Right hindlimb (tissue), 1 donor: ENCODE measurements at regions not wholly inside any gene's neighbourhood (a gene's known extent, or its start where the extent isn't known, plus 50 kb on each side); places are given as distances from the start of the nearest gene placed in this dataset.

ENCODE experiments used
- DNase-seq: peaks from one replicate; pipeline ENCODE4 v3.0.0-alpha.2; 2018

DNA sequence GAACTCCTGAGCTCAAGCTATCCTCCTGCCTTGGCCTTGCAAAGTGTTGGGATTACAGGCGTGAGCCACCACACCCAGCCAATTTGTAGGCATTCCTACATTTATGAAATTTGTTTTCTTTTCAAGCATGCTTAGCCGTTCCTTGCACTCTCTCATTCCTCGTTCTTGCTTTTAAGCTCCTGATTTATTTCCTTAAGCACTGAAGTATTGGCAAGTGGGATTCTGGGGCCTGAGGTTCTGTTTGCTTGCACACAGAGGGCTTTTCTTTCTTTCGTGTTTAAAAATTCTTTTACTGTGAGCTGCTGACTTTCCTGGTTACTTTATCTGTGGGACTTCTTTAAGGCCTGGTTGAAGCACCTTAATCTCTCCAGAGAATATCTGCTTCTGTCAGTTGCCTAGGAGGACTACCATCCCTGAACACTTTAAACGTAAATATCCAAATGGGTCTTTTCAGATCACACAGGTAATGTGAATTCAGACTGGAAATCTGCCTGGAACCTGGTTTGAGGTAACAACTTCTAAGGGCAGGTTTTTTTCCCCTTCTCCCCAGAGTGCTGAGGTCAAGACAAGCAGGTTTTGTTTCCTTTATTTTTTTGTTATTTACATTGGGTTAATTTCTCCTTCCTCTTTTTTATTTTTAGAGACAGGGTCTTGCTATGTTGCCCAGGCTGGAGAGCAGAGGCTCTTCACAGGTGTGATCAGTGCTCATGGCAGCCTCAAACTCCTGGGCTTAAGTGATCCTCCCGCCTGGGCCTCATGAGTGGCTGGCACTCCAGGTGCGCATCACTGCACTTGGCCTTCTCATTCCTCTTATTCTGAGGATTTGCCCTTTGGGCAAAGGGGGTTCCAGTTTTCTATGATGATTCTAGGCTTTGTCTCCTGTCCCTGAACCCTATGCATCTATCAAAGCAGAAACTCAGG is 102.9 kb downstream of the PFKFB3 start:
- DNase-seq: no peak

DNA sequence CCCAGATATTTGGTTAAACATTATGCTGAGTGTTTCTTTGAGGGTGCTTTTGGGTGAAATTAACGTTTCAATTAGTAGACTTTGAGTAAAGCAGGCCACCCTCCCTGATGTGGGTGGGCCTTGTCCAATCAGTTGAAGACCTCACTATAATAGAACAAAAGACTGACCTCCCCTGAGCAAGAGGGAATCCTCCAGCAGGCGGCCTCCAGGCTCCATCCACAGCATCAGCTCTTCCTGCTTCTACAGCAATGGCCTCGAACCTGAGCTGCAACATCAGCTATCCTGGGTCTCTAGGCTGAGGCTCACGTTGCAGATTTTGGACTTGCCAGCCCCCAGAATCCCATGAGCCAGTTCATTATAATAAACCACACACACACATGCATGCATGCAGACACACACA is 104.2 kb downstream of the PFKFB3 start:
- no peak for DNase-seq

DNA sequence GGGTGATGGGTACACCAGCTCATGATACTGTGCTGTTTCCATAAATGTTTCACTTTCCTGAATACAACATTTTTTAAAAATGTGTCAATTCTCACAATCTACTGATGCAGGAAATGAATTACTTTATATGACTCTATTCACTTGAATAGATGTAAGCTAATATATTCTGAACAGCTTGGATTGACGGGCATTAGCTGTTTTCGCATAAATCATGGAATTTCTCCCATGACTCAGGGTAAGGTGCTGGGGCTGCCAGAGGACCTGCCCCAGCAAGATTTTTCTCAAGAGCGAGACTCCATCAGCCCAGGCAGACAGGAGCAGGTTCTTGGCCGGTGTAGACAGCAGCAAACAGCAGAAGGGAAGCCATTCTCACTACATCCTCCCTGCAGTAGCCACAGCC is 107.1 kb downstream of the PFKFB3 start:
- no peak for DNase-seq

DNA sequence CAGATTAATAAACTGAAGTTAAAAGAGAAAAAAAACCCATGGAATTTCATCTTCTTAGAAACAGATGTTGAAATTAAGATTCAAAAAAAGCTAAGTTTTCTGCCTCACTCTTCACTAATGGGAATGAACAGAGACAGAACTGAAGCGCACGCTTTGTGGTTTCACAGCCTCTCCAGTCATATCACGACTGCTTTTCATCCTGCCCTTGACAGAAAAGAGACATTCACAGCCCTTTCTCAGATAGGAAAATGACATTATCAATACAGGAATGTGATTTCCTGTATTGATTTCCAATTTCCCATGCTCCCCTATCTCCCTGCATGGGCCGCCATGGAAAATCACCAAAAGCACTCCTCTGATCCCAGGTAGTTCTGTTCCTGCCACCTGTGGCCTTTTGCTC is 108.2 kb downstream of the PFKFB3 start:
- DNase-seq: no peak

DNA sequence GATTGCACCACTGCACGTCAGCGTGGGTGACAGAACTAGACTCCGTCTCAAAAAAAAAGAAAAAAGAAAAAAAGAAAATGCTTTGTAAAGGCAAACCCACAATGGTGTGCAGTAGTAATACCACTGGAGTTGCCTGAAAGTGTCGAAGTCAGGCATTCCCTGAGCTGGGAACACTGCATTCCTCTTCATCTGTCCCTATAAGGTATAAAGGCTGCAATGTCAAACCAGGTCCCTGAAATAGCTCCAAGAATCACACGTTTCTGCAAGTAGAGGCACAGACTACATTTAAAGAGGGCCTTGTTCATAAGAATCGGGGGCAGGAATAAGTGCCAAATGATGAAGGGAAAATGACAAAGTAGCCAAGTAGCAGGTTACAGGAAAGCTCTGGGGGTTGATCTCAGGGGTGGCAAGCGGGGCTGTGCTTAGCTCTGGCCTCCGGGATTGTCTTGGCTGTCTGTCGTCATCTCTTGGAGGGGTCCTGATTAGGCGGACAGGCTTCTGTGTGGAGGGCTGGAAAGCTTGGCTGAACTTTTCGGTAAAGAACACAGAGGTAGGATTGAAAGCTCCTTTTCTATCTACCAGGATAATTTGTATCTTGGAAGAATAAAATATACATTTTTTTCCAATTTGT is 109.1 kb downstream of the PFKFB3 start:
- DNase-seq: no peak

DNA sequence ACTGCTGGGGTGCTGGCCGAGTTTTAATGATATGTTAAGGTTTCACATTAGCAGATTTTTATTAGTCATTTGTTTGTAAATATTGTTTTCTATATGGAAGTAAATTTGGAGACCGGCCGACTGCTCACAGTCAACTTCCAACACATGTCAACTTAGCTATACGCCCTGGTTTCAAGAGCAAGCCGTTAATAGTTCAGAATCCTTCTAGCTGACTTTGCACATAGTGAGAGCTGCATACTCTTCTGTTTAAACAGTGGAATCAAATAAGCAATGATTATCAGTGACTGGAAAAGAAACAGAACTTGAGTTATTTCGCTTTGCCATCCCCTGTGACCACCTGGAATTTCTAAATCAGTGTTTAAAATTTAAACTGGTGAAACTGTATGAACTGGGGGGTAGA is 109.9 kb downstream of the PFKFB3 start:
- no peak for DNase-seq

DNA sequence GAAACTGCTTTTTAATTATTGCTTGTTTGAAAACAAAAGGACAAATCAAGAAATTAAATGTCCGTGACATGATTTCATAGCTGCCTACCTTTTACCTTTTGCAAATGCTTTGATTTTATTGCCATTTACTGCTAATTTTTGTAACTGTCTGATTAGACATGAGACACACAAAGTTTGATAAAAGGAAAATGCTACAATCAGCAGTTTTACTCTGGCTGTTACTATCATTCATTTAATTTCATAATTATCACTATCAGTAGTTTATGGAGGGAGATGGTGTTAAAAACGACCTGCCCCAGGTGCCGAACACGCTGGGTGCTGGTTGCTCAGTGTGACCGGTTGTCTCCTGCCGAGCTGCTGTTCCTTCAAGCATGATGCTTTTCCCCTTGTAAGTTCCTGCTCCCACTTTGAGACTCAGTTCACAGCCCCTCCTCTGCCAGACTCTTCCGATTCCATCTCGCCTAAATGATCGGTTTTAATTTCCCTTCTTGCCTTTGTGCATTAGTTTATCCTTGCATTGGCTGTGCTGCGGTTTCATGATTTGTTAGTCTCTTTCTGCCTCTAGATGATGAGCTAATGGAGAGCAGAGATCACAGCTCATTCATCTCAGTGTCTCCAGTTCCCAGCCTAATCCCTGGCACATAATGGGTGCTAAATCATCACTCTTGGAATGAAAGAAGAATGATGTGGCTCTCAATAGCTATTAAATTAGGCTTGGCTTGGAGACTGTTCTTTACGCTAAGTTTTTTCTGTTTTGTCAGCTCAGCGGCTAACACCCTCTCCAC is 110.6 kb downstream of the PFKFB3 start:
- no peak for DNase-seq

DNA sequence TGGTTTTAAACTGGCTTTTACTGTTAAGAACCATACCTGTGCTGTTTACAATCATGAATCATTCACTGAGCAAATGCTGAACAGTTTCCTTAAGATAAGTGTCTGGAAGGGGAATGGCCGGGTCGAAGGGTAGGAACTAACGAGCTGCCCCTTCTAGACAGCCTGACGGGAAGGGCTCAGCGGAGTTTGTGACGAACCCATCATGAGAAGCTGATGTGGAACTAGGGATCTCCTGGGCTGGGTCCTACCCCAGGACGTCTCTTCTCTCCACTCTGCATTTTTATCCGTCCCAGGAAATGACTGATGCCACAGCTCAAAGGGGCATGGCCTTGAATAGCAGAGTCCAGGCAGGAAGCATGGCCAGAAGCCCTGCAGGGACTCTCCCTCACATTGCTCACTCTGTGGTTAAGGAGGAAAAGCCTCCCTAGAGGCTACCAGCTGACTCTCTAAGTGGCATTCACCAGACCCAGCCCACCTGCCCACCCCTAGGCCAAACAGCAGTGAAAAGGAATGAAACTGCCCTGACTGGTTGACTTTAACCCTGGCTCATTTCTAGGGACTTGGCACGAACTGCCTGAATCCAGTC is 112.0 kb downstream of the PFKFB3 start:
- no peak for DNase-seq

DNA sequence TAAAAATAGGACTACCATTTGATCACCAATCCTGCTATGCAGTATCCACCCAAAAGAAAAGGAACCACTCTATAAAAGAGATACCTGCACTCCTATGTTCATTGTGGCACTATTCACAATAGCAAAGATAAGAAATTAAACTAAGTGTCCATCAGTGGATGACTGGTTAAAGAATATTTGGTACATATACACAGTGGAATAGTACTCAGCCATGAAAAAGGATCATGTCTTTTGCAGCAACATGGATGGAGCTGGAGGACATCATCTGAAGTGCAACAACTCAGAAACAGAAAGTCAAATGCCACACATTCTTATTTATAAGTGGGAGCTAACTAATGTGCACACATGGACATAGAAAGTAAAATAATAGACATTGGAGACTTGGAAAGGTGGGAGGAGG is 116.4 kb downstream of the PFKFB3 start:
- no peak for DNase-seq

DNA sequence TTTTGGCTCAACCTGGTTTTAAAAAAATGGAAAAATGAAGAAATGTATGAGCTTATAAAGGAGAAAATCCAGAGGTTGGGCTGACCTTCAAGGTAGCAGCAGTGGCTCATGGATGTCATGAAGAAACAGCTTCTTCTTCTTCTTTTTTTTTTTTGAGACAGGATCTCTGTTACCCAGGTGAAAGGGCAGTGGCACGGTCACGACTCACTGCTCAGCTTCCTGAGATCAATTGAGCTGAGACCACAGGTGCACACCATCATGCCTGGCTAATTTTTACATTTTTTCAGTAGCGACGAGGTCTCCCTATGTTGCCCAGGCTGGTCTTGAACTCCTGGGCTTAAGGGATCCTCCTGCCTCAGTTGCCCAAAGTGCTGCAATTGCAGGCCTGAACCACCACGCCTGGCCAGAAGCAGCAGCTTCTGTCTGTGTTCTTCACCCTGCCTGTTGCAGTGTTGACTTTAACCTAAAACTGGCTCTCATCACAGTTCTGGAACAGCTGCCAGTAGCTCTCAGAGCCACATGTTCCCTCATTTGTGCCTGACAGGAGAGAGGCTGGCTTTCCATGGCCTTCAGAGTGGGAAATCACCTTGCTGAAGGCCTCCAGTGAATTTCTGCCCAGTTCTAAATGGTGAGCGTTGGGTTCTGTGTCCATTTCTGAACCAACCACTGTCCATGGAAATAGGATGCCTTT is 117.7 kb downstream of the PFKFB3 start:
- DNase-seq: no peak

DNA sequence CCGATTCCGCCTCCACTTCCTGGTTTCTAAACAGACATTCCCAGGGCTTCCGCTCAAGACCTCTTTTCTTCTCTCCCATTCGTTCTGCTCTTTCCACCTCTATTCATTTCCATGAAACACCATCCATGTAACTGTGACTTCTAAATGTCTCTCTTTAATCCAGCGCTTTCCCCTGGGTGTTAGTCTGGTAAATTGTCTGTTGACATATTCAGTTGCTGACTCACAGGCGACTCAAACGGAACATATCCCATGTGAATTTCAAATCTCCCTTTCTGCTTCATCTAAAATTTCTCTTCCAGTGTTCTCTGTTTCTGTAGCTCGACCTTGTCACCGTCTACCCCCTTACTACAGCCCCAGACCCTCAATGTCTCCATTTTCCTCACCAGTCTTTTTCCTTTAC is 119.1 kb downstream of the PFKFB3 start:
- no peak for DNase-seq

DNA sequence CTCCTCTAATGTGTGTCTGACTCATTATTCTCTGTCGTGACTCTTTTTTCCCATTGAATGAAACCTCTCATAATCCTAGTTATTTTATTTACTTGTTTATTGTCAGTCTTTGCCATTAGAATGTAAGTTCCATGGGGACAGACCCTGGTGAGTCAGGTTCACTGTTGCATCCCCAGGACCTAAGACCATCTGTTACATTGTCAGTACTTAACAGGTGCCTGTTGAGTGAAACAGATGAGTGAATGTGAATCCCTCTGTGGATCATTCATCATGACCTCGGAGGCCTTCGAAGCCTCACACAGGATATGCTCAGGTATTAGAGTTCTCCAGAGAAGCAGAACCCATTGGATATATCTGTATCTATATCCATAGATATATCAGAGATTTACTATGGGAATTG is 120.1 kb downstream of the PFKFB3 start:
- DNase-seq: no peak

DNA sequence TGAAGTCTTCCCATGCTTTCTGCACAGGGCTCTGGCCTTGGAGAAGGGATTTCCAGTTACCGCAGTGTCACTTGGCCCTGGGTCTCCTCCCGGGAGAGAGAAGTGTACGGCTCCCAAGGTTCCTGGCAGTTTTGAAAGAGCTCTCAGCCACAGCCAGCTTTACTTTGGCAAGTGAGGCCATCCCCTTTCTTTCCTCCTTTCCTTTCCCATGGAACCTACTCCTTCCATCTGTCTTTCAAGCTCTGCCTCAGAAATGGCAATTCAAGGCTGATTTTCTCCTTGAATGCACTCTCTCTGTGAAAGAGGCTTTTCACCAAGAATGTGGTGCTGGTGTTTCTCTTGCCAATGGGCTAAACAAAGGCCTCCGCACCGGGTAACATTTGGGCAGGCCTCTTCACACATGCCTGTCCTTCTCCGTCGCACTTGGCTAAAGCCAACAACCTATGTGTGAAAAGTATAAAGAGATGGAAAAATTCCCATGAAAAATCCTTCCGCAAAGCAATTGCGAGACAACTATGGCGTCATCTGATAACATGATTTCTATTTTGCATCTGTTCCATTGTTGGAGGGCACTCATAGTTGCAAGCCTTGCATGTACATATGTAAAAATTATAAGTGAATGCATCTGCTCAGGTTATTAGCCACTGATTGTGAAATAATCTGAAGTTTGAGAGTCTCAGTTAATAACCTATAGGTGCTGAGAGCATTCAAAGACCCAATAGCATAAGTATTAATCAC is 125.4 kb downstream of the PFKFB3 start:
- no peak for DNase-seq

DNA sequence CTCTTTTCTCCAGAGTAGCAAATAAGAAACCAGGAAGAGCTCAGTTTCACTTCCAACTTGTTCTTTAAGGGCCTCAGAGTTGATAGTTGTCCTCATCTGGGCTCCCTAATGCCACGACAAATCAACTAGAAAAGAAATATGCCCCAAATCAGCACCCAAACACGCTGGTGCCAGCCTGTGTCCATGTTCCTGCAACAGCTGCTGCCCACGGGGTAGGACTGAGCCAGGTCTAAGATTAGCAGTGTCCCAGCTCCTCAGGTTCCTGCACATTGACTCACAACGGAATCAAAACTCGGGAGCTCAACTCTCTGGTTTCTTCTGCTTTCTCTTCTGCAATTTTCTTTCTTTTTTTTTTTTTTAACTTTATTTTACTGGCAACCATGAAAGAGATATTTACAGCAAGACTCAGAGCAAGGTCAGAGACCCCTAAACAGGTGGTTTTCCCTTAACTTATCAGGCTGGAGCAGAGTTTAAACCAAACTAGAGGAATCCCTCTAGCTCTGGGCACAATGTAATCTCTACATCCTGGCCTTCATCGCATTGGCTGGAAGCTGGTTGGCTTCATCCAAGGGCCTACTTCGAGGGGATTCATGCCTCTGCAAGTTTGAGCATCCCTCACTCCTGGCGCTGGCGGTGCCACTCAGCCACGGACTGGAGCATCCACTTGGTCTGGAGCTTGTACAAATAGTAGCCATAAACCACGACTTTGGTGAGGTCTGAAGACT is 126.1 kb downstream of the PFKFB3 start:
- DNase-seq: no peak

DNA sequence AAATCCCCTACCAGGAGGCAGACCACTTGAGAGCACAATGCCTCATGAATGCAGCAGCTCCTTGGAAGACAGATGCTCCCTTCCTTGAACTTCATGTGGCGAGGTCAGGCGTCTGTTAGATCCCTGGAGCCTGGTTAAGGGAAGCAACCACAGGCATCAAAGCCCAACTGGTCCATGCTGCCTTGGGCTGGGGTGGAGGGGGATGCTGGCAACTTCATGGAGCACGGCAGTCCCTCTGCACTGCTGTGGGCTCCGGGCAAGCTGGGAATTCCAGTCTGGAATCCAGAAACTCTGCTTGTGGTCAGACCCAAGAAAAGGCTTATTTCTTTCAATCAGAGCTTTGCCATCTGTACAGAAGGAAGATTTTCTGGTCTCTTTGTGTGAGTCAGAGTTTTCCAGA is 130.4 kb downstream of the PFKFB3 start:
- no peak for DNase-seq

DNA sequence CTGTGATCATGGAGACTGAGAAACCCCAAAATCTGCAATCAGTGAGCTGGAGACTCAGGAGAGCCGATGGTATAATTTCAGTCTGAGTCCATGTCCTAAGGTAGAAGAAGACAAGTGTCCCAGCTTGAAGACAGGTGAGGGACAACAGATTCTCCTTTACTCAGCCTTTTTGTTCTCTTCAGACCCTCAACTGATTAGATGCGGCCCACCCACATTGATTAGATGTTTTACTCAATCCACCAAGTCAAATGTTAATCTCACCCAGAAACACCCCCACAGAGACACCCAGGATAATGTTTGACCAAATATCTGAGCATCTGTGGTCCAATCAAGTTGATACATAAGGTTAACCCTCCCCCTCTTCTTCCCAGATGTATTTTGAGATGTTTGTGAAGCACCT is 131.2 kb downstream of the PFKFB3 start:
- no peak for DNase-seq

DNA sequence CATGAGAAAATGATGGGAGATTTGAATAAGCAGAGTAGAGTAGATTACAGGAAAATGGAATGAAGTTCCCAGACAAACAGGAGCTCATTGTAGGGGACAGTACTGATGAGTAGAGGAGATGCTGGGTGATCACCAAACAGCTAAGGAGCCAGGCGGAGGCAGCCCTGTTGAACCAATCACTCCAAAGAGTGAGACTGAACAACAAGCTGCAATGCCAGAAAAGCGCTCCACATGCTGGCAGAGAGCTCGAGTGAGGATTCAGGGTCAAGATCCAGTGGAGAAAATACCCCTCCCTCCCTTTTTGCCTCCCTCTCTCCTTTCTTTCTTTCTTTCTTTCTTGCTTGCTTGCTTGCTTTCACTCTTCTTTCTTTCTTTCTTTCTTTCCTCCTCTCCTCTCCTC is 133.3 kb downstream of the PFKFB3 start:
- no peak for DNase-seq

DNA sequence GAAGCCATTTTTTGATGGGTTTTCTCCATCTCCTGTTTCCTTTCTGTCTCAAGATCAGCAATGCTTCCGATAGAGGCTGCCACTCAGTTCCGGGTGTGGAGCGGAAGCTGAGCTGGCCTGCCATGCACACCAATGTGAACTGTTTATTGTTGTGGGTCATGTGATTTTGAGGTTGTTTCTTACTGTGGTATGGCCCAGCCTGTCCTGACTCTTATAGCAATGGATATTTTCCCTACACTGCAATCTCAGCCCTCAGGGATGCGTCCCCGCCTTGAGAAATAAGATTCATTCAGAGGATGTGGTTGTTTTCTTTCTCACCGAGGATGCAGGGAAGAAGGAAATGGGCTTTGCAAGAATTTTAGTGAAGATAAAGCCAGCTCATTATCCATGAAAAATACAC is 134.7 kb downstream of the PFKFB3 start:
- DNase-seq: no peak

DNA sequence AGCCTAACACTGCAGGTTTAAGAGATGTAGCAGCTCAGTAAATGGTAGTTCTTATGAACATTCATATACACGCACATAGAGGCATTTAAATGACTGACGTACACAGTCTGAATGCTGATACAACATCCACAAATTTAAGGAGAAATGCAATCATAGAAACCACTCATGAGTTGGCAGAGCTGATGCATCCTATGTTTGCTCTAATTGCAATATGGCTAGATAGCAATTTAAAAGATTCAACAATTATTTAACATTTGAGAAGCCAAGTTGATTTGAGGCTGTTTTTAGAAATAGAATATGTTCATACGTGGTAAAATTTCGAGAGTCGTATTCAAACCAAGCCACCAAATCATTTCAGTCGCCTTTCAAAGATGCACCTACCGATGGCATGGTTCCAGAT is 135.6 kb downstream of the PFKFB3 start:
- no peak for DNase-seq

DNA sequence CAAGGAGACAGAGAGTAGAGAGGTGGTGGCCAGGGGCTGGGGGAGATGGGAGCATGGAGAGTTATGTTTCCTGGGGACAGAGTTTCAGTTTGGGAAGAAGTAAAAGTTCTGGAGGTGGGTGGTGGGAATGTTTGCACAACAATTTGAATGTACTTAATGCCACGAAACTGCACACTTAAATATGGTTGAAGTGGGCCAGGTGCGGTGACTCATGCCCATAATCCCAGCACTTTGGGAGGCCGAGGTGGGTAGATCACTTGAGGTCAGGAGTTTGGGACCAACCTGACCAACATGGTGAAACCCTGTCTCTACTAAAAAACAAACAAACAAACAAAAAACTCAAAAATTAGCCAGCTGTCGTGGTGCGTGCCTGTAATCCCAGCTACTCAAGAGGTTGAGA is 137.2 kb downstream of the PFKFB3 start:
- no peak for DNase-seq

DNA sequence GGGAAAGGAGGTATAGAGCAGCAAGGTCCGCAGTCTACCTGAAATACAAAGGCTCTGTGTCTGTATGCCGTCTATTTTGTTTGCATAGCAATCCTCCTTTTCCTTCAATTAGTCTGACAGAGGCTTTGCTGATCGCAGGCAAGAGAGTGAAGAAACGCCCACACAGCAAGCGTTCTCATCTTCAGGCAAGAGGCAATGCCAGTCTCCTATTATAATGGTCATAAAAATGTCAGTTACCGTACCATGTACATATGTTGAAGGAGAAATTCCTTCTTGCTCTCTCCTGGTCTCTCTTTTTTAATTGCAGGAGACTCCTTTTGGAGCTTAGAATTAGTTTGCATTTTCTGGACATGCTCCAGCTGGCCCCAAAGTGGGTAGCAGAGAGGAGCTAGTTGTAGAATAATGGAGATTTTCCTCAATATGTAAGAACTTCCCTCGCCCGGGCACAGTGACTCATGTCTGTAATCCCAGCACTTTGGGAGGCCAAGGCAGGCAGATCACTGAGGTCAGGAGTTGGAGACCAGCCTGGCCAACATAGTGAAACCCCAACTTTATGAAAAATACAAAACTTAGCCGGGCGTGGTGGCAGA is 139.5 kb downstream of the PFKFB3 start:
- DNase-seq: no peak
